Sigmoid colon (tissue), 4 donors: ENCODE measurements at regions not wholly inside any gene's neighbourhood (a gene's known extent, or its start where the extent isn't known, plus 50 kb on each side); places are given as distances from the start of the nearest gene placed in this dataset.

ENCODE experiments used
- EP300 ChIP-seq, 4 donors: sonication (generic); formaldehyde crosslinking; IDR thresholded peaks; one replicate each; pipeline ENCODE4 v1.6.1; 2017; ENCODE audit warnings: antibody characterized with exemption in 4 of 4
- TF ChIP-seq, protein P1 (sequence below), 4 experiments: fragments of 450-650 bp in 3 of 4; fragments of 200-600 bp in 1 of 4; IDR thresholded peaks; one replicate each; pipeline ENCODE4 v1.5.1; 2016 to 2019; ENCODE audit warnings: antibody characterized with exemption in 4 of 4, mild to moderate bottlenecking in 3 of 4, moderate library complexity in 2 of 4

DNA sequence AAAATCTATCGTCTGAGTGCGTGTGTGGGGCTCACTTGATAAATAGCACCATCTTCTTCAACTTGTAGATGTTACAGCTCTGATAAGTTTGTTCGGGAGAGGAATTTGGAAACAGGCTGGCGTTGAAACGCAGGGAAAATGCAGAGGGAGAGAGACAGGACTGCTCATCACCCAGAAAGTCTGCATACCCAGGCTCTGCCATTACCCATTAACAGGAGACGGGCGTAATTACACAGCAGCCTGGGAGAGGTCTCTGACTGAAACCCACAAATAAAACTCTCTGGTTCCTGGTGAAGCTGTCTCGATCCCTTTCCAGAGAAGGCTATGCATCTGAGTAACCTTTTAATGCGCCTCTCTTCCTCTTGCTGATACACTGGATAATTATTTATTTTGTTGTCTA lies 547.3 kb downstream of the BCL11B start:
- no peak for TF ChIP-seq EP300 (IDR thresholded peaks at IDR 0.05)
- TF ChIP-seq, protein P1, sequence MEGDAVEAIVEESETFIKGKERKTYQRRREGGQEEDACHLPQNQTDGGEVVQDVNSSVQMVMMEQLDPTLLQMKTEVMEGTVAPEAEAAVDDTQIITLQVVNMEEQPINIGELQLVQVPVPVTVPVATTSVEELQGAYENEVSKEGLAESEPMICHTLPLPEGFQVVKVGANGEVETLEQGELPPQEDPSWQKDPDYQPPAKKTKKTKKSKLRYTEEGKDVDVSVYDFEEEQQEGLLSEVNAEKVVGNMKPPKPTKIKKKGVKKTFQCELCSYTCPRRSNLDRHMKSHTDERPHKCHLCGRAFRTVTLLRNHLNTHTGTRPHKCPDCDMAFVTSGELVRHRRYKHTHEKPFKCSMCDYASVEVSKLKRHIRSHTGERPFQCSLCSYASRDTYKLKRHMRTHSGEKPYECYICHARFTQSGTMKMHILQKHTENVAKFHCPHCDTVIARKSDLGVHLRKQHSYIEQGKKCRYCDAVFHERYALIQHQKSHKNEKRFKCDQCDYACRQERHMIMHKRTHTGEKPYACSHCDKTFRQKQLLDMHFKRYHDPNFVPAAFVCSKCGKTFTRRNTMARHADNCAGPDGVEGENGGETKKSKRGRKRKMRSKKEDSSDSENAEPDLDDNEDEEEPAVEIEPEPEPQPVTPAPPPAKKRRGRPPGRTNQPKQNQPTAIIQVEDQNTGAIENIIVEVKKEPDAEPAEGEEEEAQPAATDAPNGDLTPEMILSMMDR (IDR thresholded peaks at IDR 0.05): no peak
